Peyer's patch (tissue), 4 donors: ENCODE measurements at regions not wholly inside any gene's neighbourhood (a gene's known extent, or its start where the extent isn't known, plus 50 kb on each side); places are given as distances from the start of the nearest gene placed in this dataset.

ENCODE experiments used
- POLR2A ChIP-seq, 2 donors: fragments of 450-650 bp; IDR thresholded peaks; one replicate each; pipeline ENCODE4 v1.5.1; 2017; ENCODE audit warnings: antibody characterized with exemption in 2 of 2, mild to moderate bottlenecking in 2 of 2, moderate library complexity in 2 of 2
- TF ChIP-seq, protein P1 (sequence below), 6 experiments: fragments of 450-650 bp in 4 of 6; fragments of 200-600 bp in 2 of 6; sonication (generic) in 1 of 6; IDR thresholded peaks; one replicate each; pipeline ENCODE4 v1.5.1; 2017 to 2019; ENCODE audit warnings: antibody characterized with exemption in 6 of 6, mild to moderate bottlenecking in 3 of 6, moderate library complexity in 1 of 6

DNA sequence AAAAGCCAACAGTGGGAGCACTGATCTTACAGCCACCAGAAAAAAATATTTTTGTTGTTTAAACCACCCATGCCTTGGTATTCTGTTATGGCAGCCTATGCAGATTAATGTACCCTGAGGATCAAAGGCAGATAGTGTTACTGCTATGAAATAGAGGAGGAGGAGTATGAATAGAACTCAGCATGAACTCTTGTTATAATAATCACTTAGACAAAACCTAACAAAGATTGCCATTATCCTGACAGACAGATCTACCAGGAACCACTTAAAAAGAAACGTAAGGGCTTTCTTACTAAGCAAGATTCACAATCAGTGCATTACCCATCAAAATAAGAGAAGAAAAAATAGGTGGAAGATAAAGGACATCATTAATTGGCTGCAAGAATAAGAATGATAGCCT is 558.3 kb downstream of the GALC start:
- TF ChIP-seq, protein P1, sequence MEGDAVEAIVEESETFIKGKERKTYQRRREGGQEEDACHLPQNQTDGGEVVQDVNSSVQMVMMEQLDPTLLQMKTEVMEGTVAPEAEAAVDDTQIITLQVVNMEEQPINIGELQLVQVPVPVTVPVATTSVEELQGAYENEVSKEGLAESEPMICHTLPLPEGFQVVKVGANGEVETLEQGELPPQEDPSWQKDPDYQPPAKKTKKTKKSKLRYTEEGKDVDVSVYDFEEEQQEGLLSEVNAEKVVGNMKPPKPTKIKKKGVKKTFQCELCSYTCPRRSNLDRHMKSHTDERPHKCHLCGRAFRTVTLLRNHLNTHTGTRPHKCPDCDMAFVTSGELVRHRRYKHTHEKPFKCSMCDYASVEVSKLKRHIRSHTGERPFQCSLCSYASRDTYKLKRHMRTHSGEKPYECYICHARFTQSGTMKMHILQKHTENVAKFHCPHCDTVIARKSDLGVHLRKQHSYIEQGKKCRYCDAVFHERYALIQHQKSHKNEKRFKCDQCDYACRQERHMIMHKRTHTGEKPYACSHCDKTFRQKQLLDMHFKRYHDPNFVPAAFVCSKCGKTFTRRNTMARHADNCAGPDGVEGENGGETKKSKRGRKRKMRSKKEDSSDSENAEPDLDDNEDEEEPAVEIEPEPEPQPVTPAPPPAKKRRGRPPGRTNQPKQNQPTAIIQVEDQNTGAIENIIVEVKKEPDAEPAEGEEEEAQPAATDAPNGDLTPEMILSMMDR (IDR thresholded peaks at IDR 0.05), result no peak
- TF ChIP-seq POLR2A (IDR thresholded peaks at IDR 0.05), result no peak
